NK-92 (cell line): ENCODE measurements at regions not wholly inside any gene's neighbourhood (a gene's known extent, or its start where the extent isn't known, plus 50 kb on each side); places are given as distances from the start of the nearest gene placed in this dataset.
"Not testable (repeated sequence)": the region's sequence is repeated elsewhere in the genome, so short reads cannot be mapped to it uniquely, and the experiment has no call there.

Experiments used
- DNase-seq: peaks from one replicate; lab custom pipeline; 2025; ENCODE audit not compliant: unreplicated experiment; lab: John Stamatoyannopoulos, UW

DNA sequence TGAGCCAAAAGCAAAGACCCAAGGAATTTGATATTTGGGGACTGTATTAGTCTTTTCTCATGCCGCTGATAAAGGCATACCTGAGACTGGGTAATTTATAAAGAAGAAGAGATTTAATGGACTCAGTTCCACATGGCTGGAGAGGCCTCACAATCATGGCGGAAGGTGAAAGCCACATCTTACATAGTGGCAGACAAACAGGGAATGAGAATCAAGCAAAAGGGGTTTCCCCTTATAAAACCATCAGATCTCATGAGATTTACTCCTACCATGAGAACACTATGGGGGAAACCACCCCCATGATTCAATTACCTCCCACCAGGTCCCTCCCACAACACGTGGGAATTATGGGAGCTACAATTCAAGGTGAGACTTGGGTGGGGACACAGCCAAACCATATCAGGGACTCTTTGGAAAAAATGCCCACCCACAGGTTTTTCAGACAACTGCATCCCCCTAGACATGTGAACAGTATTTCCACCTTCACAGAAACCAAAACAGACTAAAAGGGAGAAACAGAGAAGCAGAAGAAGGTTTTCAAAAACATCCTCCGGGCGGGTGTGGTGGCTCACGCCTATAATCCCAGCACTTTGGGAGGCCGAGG is 482.1 kb upstream of the PROK2 start:
- DNase-seq = not testable (repeated sequence)

DNA sequence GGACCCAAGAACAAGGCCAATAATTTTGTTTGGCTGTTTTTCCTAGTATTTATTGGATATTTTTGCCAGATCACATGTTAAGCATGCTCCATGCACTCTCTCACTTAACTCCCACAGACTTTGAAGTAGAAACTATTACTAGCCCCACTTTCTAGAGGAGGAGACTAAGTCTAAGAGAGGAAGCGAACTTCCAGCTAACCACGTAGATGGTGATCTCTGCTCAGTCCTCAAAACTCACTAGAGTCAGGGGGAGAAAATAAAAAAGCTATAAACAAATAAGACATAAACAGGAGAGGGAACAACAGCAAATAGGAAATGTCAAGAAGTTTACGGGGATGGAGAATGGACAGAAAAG is 481.0 kb upstream of the PROK2 start:
- no peak for DNase-seq

DNA sequence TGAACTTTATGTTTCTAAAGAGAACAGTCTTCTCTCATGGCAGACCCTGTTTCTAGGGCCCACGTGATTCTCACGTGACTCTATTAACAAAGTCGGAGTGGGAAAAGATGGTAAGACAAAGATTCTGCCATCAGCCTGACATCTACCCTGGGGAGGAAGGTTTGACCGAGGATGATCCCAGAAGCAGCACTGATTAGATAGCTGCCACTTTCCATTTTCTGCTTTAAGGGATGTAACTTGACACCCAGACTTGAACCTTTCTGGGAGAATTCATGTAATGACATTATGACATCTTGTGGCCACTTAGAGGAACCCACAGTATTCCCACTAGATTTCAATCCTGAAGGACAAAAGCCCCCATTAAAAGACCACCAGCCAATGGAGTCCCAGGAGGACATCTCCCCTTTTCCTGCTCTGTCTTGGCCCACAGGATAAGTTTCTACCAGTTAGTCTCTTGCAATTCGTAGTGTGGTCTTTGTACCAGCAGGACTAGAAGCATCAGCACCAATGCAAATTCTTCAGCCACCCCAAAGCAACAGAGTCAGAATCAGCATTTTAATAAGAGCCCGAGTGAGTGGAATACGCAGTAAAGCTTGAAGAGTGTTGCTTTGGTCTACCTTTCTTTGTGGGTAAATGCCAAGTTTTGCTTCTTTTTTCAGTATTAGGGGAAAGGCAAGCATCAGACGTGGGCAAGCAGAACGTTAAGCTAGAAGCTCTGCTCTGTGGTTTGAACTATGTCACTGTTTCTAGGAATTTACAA is 480.5 kb upstream of the PROK2 start:
- DNase-seq = no peak

DNA sequence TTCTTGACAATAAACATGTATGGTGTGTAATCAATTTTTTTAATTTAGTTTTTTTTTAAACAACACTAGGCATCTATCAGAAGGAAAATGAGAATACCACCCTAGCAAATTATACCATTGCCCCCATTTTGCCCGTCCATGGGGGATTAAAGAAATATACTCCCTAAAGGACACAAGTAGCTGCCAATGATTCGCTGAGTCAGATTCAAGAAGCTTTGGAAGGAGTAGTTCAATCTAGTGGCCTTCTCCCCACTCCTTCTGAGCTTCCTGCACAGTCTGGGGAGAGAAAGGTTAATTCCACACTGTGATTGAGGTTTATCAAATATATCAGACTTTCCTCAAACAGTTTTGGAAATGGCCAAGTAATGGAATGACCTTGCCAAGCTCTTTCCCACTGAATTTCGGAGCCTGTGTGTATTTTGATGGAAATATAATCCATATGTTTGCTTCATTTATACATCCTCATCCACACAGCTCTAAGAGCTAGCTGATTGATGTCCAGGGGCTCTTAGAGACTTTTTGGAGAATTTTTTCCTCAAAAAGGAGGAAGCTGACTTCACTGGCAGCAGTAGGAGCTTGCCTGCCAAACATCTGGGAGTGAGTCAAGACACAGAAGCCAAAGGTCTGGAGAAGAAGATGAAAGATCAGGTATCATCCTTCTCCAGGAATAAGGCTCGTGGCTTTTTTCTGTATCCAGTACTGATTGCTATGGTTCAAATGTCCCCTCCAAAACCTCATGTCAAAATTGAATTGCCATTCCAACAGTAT is 478.5 kb upstream of the PROK2 start:
- no peak for DNase-seq

GRCh38 chr3:72262736-72263135 is 477.8 kb upstream of the PROK2 start:
- no peak for DNase-seq

- DNase-seq = no peak
These were observed 476.9 kb upstream of the PROK2 start for GRCh38 chr3:72261566-72262564.

DNA sequence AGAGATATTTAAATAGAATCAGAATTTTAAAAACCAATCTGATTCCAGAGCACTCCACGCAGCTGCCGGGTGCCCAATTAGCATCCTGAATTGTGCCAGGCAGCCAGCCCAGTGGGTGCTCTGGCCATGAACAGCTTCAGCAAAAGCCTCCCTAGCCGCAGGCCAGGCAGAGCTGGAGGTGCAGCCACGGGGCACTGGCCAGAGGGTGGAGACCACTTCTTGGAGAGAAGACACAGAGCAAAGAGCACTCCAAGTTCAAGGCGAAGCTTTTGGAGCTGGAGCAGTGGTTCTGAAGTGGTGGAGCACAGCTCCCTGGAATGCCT is 475.6 kb upstream of the PROK2 start:
- no peak for DNase-seq

GRCh38 chr3:72259755-72260587 is 475.0 kb upstream of the PROK2 start:
- no peak for DNase-seq

DNA sequence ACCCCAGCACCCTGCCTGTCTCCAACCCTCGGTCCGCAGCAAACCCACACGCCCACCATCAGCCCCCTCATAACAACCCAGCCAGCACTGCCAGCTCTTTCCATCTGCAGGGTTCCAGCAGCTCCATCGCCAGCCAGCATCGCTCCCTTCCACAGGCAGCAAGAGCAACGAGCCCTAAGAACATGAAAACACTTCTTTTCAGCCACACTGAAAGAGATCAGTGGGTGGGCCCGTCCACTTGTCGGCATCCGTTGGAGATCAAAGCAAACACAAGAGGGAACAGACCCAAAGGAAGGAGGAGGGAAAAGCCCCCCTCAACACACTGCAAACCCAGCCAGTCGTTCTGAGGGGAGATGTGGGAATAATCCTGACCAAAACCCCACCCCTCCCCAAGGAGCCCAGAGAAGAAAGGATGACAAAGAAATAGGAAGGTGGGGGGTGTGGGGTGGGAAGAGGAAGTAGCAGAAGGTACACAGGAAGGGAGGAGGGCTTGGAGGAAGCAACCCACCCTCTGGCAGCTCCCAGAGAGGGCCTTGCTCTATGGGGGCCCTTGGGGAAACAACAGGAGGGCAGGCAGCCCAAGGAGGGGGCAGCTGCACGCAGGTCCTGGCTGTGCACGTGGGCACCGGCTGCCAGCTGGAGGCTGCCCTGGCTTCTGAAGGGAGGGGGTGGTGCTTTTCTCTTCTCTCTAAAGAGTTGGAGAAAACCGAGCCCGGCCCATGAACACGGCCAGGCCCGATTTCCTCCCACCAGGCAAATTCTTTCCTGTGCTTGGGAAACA is 473.6 kb upstream of the PROK2 start:
- no peak for DNase-seq

- DNase-seq = no peak
These were observed 472.8 kb upstream of the PROK2 start for GRCh38 chr3:72257738-72258137.

- DNase-seq = no peak
These were observed 472.3 kb upstream of the PROK2 start for GRCh38 chr3:72257203-72257602.

GRCh38 chr3:72256716-72257115 is 471.8 kb upstream of the PROK2 start:
- no peak for DNase-seq

- no peak for DNase-seq
These were observed 471.0 kb upstream of the PROK2 start for GRCh38 chr3:72255791-72256559.

DNA sequence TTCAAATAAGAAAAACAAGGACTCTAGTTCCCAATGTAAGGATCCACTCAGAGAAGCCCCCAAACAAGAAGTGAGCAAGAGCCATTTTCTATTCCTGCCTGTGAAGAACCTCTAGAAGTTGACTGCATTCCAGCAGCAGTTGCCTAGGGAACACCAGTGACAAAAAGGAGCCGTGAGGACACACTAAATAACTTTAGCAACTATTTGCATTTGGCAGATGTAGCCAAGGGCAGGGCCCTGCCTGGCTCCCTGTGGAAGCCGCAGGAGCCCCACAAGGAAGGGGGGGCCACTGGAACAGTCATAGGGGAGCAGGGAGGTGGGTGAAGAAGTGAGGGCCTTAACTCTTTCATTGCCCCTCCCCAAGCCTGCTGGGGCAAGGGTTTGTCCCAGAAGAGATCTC is 470.2 kb upstream of the PROK2 start:
- no peak for DNase-seq

DNA sequence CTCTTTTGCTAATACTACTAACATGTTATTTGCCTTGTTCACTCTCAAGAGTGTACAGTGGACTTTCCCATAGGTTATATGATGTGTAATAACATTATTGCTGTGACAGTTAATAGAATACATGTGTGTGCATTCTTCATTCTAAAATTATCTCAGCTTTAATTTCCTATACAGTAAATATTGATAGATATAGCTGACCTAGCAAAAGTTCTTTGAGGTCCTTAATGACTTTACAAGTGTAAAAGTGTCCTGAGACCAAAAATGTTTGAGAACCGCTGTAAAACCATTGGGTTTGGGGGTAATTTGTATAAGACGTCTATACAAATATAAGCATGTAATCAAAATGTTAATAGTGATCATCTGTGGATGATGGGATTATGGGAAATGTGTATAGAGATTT is 469.5 kb upstream of the PROK2 start:
- no peak for DNase-seq

GRCh38 chr3:72250725-72251124 is 465.8 kb upstream of the PROK2 start:
- DNase-seq = no peak

- no peak for DNase-seq
These were observed 463.9 kb upstream of the PROK2 start for GRCh38 chr3:72248869-72249268.

DNA sequence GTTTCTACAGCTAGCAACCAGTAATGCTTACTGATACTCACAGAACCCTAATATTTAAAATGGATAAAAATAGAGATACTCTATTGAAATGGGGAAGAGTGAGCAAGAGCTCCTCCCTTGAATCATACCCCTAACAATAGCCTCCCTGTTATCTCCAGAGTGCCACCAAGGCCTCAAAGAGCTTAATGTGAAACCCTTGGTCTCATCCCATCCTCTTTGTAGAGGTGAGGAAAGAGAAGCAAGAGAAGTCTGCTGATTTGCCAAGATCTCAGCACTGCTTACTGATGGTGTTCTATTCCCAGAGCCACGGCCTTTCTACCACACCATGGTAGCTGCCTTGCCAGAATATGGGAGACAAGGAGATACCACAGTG is 463.4 kb upstream of the PROK2 start:
- no peak for DNase-seq
